ENCODE measurements at regions not wholly inside any gene's neighbourhood (a gene's known extent, or its start where the extent isn't known, plus 50 kb on each side); places are given as distances from the start of the nearest gene placed in this dataset.

GRCh38 chr18:72206814-72207213 lies 337.3 kb downstream of the CBLN2 start:
- TF ChIP-seq GATA2 (IDR thresholded peaks at IDR 0.05; ENCODE audit: low read depth, low read length) = no peak
- TF ChIP-seq GATA3 (IDR thresholded peaks at IDR 0.05; ENCODE audit: low read depth, low read length) = no peak
